ENCODE measurements at regions not wholly inside any gene's neighbourhood (a gene's known extent, or its start where the extent isn't known, plus 50 kb on each side); places are given as distances from the start of the nearest gene placed in this dataset.
"Not testable (repeated sequence)": the region's sequence is repeated elsewhere in the genome, so short reads cannot be mapped to it uniquely, and the experiment has no call there.

DNA sequence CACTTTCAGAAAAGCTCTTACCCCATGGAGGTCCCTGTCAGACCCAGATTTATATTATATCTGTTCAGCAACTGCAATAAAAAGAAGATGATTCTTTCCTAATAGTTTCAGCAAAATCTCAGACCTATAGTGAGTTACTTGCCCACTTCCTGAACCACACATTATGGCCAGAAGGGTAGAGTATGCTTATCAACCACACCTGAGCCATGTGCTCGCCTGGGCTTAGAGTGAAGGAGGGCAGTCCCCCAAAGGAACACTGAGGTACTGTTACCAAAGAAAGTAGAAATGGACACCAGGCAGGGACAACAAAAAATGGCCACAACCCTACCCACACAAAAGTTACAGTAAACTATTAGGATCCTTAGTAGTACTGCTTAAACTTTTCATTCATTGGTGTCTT is 128.7 kb downstream of the ZNF608 start:
- no peak for DNase-seq (ENCODE audit: low spot score in 2 of 2)
- intact Hi-C loops (cut with DNase I; ENCODE audit: low total_unique reads) = no loop called here
- H3K4me3 ChIP-seq (ENCODE audit: low read depth, poor library complexity, severe bottlenecking) = no peak overlapping the region
- TF ChIP-seq POLR2A (IDR thresholded peaks at IDR 0.05) = no peak
- TF ChIP-seq, protein P1, sequence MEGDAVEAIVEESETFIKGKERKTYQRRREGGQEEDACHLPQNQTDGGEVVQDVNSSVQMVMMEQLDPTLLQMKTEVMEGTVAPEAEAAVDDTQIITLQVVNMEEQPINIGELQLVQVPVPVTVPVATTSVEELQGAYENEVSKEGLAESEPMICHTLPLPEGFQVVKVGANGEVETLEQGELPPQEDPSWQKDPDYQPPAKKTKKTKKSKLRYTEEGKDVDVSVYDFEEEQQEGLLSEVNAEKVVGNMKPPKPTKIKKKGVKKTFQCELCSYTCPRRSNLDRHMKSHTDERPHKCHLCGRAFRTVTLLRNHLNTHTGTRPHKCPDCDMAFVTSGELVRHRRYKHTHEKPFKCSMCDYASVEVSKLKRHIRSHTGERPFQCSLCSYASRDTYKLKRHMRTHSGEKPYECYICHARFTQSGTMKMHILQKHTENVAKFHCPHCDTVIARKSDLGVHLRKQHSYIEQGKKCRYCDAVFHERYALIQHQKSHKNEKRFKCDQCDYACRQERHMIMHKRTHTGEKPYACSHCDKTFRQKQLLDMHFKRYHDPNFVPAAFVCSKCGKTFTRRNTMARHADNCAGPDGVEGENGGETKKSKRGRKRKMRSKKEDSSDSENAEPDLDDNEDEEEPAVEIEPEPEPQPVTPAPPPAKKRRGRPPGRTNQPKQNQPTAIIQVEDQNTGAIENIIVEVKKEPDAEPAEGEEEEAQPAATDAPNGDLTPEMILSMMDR (IDR thresholded peaks at IDR 0.05) = no peak
- WGBS, 2 donors = 86 to 100% methylated on average over 1 of the region's 1 CpG

DNA sequence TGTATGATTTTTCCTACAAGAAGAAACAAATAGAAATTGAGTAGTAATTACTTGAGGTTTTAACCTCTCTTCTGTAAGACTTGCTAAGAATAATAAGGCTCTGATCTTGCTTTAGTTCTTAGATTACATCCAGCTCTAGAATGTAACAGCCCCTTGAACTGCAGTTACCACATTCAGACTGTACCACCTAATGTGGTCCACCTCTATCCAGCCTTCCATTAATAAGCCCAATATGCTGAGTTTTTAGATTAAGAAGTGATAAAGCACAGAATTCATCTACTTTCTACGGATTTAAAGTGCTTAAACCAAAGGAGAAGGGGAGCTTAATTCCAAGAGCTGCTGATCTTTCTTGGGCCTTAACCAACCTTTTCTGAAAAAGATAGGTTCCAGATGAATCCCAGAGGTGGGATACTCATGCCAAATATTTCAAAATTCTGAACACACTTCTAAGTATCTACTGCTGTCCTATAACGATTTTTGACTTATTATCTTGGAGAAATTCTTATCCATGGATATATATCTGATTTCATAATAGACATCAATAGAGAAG is 131.5 kb downstream of the ZNF608 start:
- DNase-seq (ENCODE audit: low spot score in 2 of 2) = no peak
- 60 to 62% methylated on average over 2 of the region's 2 CpGs for WGBS, 2 donors
- TF ChIP-seq, protein P1 (IDR thresholded peaks at IDR 0.05) = no peak
- TF ChIP-seq POLR2A (IDR thresholded peaks at IDR 0.05) = no peak

DNA sequence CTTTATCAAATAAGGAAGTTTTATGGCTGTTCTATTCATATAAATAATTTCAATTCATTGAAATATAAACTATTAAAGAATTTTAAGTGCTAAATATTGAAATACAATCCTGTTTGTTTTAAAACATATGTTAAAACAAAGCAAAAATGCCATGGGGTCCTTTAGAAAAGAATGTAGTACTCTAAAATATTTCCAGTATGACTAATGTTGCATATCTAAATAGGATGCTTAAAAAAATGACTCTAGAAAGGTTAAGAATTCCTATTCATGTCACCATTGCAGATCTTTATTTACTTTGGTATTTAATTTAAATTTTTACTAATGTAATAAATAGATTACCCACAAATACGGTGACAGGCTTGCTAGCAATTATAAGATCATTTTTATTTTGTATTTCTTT is 132.3 kb downstream of the ZNF608 start:
- intact Hi-C loops (cut with DNase I; ENCODE audit: low total_unique reads) = no loop called here
- no peak for DNase-seq (ENCODE audit: low spot score in 2 of 2)
- WGBS, 2 donors = 92 to 93% methylated on average over 1 of the region's 1 CpG
- TF ChIP-seq, protein P1 (IDR thresholded peaks at IDR 0.05) = no peak
- no peak for TF ChIP-seq POLR2A (IDR thresholded peaks at IDR 0.05)
- no peak overlapping the region for H3K4me3 ChIP-seq (ENCODE audit: low read depth, poor library complexity, severe bottlenecking)

More for the DNA sequence above, 131.5 kb downstream of the ZNF608 start:
- no peak overlapping the region for H3K4me3 ChIP-seq (ENCODE audit: low read depth, poor library complexity, severe bottlenecking)
- intact Hi-C loops (cut with DNase I; ENCODE audit: low total_unique reads) = no loop called here

DNA sequence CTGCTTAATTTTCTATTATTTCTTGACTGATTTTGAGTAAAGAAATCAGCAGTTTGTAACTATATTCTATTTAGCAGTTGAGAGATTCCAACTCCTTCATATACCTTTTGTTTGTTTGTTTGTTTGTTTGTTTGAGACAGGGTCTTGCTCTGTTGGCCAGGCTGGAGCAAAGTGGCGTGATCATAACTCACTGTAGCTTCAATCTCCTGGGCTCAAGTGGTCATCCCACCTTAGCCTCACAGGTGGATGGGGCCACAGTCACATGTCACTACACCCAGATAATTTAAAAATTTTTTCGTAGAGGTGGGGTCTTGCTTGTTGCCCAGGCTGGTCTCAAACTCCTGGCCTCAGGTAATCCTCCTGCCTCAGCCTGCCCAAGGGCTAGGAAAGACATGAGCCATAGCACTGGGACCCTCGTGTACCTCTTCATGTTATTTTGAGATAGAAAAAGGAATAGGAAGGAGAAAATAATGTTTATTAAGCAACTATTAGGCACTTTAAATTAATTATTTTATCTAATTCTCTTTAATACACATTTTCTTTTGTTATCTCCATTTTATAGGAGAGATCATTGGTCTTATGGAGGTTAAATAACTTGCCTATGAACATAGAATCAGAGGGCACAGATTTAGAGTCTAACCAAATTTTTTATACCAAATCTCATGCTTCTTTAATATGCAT is 133.0 kb downstream of the ZNF608 start:
- no peak for TF ChIP-seq POLR2A (IDR thresholded peaks at IDR 0.05)
- TF ChIP-seq, protein P1 (IDR thresholded peaks at IDR 0.05) = no peak
- no peak for DNase-seq (ENCODE audit: low spot score in 2 of 2)
- intact Hi-C loops (cut with DNase I; ENCODE audit: low total_unique reads) = no loop called here
- WGBS, 2 donors = 83 to 90% methylated on average over 3 of the region's 3 CpGs
- H3K4me3 ChIP-seq (ENCODE audit: low read depth, poor library complexity, severe bottlenecking) = no peak overlapping the region

DNA sequence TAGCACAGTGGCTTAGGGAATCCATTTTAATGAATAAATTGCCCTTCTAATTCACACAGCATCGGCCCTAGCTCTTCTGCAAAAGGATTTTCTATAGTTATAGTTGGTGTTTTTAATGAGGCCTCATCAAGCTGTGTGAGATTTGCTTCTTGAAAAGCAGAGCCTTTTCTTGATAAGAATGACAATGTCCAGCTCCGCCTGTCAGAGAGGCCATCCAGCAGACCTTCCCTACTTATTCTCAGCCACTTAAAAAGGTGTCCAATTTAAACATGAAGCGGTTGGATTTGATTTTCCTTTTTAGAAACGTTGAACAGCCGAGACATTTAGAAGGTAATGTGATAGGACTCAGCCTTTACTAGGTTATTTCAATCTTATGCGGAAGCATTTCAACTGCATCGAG is 134.4 kb downstream of the ZNF608 start:
- TF ChIP-seq, protein P1 (IDR thresholded peaks at IDR 0.05) = no peak
- TF ChIP-seq POLR2A (IDR thresholded peaks at IDR 0.05) = no peak
- WGBS, 2 donors = 75 to 94% methylated on average over 7 of the region's 7 CpGs

DNA sequence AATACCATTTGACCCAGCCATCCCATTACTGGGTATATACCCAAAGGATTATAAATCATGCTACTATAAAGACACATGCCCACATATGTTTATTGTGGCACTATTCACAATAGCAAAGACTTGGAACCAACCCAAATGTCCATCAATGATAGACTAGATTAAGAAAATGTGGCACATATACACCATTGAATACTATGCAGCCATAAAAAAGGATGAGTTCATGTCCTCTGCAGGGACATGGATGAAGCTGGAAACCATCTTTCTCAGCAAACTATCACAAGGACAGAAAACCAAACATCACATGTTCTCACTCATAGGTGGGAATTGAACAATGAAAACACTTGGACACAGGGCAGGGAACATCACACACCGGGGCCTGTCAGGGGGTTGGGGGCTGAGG is 135.2 kb downstream of the ZNF608 start:
- intact Hi-C loops (cut with DNase I; ENCODE audit: low total_unique reads); DNase-seq (ENCODE audit: low spot score in 2 of 2); H3K4me3 ChIP-seq (ENCODE audit: low read depth, poor library complexity, severe bottlenecking): not testable (repeated sequence)
- 86 to 100% methylated on average over 1 of the region's 1 CpG for WGBS, 2 donors

More for the DNA sequence above, 134.4 kb downstream of the ZNF608 start:
- H3K4me3 ChIP-seq (ENCODE audit: low read depth, poor library complexity, severe bottlenecking) = no peak overlapping the region
- no peak for DNase-seq (ENCODE audit: low spot score in 2 of 2)
- intact Hi-C loops (cut with DNase I; ENCODE audit: low total_unique reads) = no loop called here

DNA sequence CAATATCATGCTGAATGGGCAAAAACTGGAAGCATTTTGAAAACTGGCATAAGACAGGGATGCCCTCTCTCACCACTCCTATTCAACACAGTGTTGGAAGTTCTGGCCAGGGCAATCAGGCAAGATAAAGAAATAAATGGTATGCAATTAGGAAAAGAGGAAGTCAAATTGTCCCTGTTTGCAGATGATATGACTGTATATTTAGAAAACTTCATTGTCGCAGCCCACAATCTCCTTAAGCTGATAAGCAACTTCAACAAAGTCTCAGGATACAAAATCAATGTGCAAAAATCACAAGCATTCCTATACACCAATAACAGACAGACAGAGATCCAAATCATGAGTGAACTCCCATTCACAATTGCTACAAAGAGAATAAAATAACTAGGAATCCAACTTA is 136.8 kb downstream of the ZNF608 start:
- DNase-seq (ENCODE audit: low spot score in 2 of 2); intact Hi-C loops (cut with DNase I; ENCODE audit: low total_unique reads); H3K4me3 ChIP-seq (ENCODE audit: low read depth, poor library complexity, severe bottlenecking): not testable (repeated sequence)
- WGBS, 2 donors = 79 to 86% methylated on average over 1 of the region's 1 CpG

All from lower leg skin (tissue), 4 donors.